ENCODE measurements at regions not wholly inside any gene's neighbourhood (a gene's known extent, or its start where the extent isn't known, plus 50 kb on each side); places are given as distances from the start of the nearest gene placed in this dataset.

DNA sequence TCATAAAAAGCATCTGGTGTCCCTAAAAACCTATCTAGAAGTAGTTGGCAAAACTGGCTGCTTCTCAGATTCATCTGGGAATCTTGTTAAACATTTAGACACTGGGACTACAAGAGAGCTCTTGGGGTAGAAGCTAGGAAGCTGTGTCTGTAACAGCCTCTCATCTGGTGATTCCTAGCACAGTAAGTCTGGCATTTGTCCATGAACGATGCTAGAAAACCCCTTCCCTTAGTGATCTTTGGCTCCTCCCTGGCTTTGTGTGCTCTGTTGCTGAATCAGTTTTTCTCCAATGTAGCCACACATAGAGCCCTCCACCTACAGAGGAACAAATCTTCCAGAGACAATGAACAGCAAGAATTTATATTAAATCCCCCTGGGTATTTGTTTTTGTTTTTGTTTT is 951.7 kb upstream of the LCORL start:
- DNase-seq = no peak
- Histone ChIP-seq H3K36me3 (no peaks in the 10 kb centered on the region), H3K27ac (no peak overlapping the region), H3K9me3 (no peaks in the 10 kb centered on the region), H3K4me1 (no peaks in the 10 kb centered on the region), H3K27me3 (no peaks in the 10 kb centered on the region), H3K4me3 (no peak overlapping the region)
- intact Hi-C loops (cut with DNase I) = no loop called here
- TF ChIP-seq, protein P1, sequence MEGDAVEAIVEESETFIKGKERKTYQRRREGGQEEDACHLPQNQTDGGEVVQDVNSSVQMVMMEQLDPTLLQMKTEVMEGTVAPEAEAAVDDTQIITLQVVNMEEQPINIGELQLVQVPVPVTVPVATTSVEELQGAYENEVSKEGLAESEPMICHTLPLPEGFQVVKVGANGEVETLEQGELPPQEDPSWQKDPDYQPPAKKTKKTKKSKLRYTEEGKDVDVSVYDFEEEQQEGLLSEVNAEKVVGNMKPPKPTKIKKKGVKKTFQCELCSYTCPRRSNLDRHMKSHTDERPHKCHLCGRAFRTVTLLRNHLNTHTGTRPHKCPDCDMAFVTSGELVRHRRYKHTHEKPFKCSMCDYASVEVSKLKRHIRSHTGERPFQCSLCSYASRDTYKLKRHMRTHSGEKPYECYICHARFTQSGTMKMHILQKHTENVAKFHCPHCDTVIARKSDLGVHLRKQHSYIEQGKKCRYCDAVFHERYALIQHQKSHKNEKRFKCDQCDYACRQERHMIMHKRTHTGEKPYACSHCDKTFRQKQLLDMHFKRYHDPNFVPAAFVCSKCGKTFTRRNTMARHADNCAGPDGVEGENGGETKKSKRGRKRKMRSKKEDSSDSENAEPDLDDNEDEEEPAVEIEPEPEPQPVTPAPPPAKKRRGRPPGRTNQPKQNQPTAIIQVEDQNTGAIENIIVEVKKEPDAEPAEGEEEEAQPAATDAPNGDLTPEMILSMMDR (IDR thresholded peaks at IDR 0.05) = no peak
- no peak for TF ChIP-seq EP300 (IDR thresholded peaks at IDR 0.05)
- no peak for TF ChIP-seq POLR2A (IDR thresholded peaks at IDR 0.05)
- no peak for TF ChIP-seq POLR2AphosphoS5 (IDR thresholded peaks at IDR 0.05)
- WGBS, 2 donors = 65 to 71% methylated on average over 1 of the region's 1 CpG

DNA sequence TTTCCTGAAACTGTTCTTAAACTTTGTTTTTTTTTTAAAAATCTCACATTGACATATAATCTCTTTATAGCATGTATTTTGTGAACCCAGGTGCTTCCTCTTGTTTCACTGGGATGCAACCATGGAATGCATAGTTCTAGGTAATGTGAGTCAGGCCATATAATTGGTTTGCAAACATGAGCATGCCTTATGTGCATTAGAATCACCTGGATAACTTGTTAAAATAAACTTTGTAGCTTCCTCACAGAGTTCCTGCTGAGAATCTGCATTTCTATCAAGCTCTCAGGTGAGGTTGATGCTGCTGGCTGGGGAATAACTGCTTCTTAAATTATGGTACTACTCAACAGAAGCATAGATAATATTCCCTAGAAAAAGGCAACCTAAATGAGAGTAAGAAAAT is 940.3 kb upstream of the LCORL start:
- no peak for TF ChIP-seq POLR2A (IDR thresholded peaks at IDR 0.05)
- TF ChIP-seq, protein P1 (IDR thresholded peaks at IDR 0.05) = no peak
- no peak for TF ChIP-seq POLR2AphosphoS5 (IDR thresholded peaks at IDR 0.05)
- TF ChIP-seq EP300 (IDR thresholded peaks at IDR 0.05) = no peak
- intact Hi-C loops (cut with DNase I) = no loop called here
- Histone ChIP-seq H3K4me1 (no peaks in the 10 kb centered on the region), H3K4me3 (no peak overlapping the region), H3K36me3 (no peaks in the 10 kb centered on the region), H3K27me3 (no peaks in the 10 kb centered on the region), H3K27ac (no peak overlapping the region), H3K9me3 (peaks cover 0 to 7% (median under 1%) of the 10 kb centered on the region in 4 donors)
- DNase-seq = no peak

DNA sequence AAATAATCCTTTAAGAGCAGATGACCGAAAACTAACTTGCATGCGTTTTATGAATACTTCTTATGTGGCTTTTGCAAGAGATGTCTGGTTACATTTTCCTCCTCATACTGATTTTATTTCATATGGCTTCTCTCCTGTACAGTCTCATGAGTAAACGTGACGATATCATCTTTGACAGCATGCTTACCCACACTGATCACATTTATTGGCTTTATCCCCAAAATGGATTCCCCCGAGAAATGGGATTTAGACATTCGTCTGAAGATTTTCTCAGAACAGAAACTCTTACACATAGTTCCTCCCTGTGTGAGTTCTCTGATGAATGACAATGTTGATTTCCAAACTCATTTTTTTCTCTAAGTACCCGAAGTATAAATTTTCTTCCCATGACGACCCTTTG is 939.7 kb upstream of the LCORL start:
- H3K27ac ChIP-seq = no peak overlapping the region
- no peak for TF ChIP-seq POLR2A (IDR thresholded peaks at IDR 0.05)
- no peak for TF ChIP-seq EP300 (IDR thresholded peaks at IDR 0.05)
- TF ChIP-seq, protein P1 (IDR thresholded peaks at IDR 0.05) = no peak
- TF ChIP-seq POLR2AphosphoS5 (IDR thresholded peaks at IDR 0.05) = no peak
- no peak for DNase-seq
- intact Hi-C loops (cut with DNase I) = no loop called here
- no peaks in the 10 kb centered on the region for H3K4me1 ChIP-seq
- no peaks in the 10 kb centered on the region for H3K36me3 ChIP-seq
- H3K9me3 ChIP-seq = peaks cover 0 to 7% (median under 1%) of the 10 kb centered on the region in 4 donors
- H3K4me3 ChIP-seq = no peak overlapping the region
- no peaks in the 10 kb centered on the region for H3K27me3 ChIP-seq
- WGBS, 2 donors = 83 to 86% methylated on average over 8 of the region's 8 CpGs

DNA sequence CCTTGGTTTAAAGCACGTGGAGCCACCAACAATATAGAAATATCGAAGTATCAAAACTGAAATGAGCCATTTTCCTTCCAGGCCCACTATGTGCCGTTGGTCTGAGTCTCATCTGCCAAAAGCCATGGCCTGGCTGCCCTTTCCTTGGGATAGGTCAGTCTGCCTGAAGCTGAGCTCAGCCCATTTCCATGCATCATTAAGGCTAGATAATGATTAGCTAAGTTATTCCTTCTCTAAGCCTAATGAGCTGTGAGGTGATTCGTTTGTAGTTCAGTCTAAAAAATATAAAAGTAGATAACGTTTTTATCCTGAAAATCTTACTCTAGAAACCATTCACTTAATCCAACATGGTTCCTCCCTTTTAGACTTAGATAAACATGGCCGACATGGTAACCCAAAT is 936.2 kb upstream of the LCORL start:
- DNase-seq = no peak
- Histone ChIP-seq H3K27me3 (no peaks in the 10 kb centered on the region), H3K27ac (no peak overlapping the region), H3K4me3 (no peak overlapping the region), H3K9me3 (peaks cover 0 to 5% (median 0%) of the 10 kb centered on the region in 4 donors), H3K4me1 (no peaks in the 10 kb centered on the region), H3K36me3 (no peaks in the 10 kb centered on the region)
- intact Hi-C loops (cut with DNase I) = no loop called here
- 73 to 77% methylated on average over 6 of the region's 6 CpGs for WGBS, 2 donors
- TF ChIP-seq POLR2A (IDR thresholded peaks at IDR 0.05) = no peak
- no peak for TF ChIP-seq EP300 (IDR thresholded peaks at IDR 0.05)

DNA sequence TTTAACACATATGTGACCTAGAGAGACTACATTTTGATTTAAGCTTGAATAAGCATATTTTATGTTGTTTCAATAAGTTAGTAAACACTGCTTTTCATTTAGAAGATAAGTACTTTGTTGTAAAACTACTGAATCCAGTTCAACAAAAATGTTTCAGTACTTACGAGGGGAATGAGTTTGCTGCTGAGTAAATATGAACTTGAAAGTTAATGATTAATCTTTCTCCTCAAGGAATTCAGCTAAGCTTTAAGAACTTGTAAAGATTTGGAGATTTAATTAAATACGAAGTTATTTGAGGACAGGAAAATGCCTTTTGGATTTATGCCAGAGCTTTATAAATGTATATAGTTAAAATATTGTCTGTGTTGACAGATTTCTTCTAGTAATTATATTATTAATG is 933.0 kb upstream of the LCORL start:
- Histone ChIP-seq H3K27me3 (no peaks in the 10 kb centered on the region), H3K36me3 (no peaks in the 10 kb centered on the region), H3K4me3 (no peak overlapping the region), H3K27ac (no peak overlapping the region), H3K4me1 (no peaks in the 10 kb centered on the region), H3K9me3 (peaks cover 0 to 5% (median 0%) of the 10 kb centered on the region in 4 donors)
- no peak for DNase-seq
- TF ChIP-seq EP300 (IDR thresholded peaks at IDR 0.05) (no peak), POLR2AphosphoS5 (IDR thresholded peaks at IDR 0.05) (no peak), POLR2A (IDR thresholded peaks at IDR 0.05) (no peak)
- TF ChIP-seq, protein P1 (IDR thresholded peaks at IDR 0.05) = no peak
- WGBS, 2 donors = 12 to 56% methylated on average over 2 of the region's 2 CpGs
- intact Hi-C loops (cut with DNase I) = no loop called here

All from sigmoid colon (tissue), 6 donors.